ENCODE measurements at regions not wholly inside any gene's neighbourhood (a gene's known extent, or its start where the extent isn't known, plus 50 kb on each side); places are given as distances from the start of the nearest gene placed in this dataset.
"Not testable (repeated sequence)": the region's sequence is repeated elsewhere in the genome, so short reads cannot be mapped to it uniquely, and the experiment has no call there.

DNA sequence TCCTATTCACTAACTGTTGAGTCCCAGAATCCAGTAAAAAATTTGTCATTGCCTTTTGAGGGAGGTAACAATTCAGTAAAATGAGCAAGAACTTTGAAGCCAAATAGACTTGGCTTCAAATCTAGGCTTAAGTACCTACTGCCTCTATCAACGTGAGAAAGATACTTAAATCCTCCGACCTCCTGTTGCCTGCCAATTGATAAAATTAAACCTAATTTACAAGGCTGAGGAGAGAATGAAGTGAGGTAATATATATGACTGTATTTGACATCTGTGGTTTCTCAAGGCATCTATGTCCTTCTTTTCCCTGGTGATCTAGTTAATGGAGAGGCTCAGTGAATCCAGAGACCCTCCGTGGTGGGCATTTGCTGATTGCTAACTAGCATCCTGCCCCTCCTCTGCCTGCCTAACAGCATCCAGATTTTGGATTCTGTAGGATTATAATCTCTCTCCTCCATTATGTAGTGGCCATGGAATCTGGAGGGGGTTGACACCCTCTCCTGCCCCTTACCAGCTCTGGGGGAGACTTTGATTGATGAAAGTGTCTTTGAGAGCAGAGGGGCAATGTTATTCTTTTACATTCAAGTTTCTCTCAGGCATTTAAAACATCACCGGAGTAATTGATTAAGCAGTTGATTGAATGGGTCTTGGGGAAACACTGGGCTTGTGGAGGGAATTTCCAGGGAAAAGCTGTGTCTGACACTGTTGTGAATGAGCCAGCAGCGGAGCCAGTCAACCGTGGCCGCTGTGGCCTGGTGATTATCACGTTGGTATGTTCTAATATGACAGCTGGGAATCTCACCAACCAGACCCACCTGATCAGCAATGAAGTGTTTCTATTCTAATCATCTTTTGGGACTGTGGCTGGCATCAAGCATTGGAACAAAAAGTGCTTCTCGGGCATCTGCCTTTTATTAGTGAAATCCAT, 140.7 kb upstream of the FAM78B start:
- peak; percentile 29 for DNase-seq

DNA sequence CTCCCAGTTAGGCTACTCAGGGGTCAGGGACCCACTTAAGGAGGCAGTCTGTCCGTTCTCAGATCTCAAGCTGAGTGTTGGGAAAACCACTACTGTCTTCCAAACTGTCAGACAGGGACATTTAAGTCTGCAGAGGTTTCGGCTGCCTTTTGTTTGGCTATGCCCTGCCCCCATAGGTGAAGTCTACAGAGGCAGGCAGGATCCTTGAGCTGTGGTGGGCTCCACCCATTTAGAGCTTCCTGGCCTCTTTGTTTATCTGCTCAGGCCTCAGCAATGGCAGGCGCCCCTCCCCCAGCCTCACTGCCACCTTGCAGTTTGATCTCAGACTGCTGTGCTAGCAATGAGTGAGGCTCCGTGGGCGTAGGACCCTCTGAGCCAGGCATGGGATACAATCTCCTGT, 149.5 kb upstream of the FAM78B start:
- not testable (repeated sequence) for DNase-seq

DNA sequence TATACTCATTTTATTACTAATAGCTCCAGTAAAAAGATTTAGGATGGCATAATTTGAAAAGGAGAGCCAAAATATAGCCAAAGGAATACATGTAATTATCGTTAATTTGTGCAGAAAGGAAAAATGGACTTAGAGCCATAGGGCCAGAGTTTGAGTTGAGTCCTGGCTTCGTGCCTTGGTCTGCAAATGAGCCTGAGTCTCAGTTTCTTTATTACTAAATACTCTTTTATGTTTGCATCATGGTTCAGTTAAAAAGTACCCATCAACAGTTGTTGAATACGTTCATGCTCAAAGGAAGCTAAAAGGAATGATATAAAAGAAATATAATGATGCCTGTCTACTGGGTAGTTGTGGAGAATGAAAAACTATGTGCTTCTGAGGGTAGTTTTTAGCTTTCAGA, 155.7 kb upstream of the FAM78B start:
- DNase-seq = no peak

DNA sequence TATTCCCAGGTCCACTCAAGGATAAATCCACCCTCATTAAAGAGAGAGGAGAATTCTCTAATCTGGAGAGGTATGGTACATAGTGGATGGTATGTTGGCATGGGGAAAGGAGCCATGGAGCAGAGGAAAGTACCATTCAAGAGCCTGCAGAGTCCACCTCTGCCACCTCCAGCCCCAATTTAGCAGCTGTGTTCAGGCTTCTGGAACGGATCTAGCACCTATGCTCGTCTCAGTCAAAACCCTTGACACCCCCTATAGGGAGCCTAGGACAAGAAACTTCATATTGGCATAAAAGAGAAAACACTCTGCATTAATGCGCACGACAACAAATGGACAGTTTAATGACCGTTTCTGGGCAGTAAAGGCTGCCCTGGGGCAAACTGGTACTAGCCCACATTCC, 161.1 kb upstream of the FAM78B start:
- no peak for DNase-seq

- no peak for DNase-seq
These were observed 162.2 kb upstream of the FAM78B start for GRCh38 chr1:166328956-166329355.

GRCh38 chr1:166330096-166330495, 163.3 kb upstream of the FAM78B start:
- DNase-seq = no peak

- DNase-seq = no peak
These were observed 171.3 kb upstream of the FAM78B start for GRCh38 chr1:166338105-166338504.

- DNase-seq = no peak
These were observed 173.9 kb upstream of the FAM78B start for GRCh38 chr1:166340709-166341108.

GRCh38 chr1:166343276-166343675, 176.5 kb upstream of the FAM78B start:
- DNase-seq = no peak

DNA sequence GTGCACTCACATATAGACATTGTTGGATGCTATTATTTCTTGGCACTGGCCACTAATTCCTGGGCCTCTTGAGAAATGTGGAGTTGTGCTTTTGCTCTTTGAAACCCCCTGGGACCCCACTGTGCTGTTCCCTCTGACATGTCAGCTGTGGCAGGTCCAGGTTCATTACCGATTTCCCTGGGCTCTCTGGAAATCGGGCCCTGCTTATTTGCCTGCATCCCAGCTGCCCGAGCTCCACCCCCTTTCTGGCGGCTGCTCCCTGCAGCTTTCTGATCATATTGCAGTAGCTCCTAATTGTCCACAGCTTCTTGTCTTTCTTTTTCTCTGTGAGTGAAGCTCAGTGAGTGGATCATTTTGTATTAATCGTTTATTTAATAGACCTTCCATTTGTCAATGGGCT, 183.7 kb upstream of the FAM78B start:
- no peak for DNase-seq

DNA sequence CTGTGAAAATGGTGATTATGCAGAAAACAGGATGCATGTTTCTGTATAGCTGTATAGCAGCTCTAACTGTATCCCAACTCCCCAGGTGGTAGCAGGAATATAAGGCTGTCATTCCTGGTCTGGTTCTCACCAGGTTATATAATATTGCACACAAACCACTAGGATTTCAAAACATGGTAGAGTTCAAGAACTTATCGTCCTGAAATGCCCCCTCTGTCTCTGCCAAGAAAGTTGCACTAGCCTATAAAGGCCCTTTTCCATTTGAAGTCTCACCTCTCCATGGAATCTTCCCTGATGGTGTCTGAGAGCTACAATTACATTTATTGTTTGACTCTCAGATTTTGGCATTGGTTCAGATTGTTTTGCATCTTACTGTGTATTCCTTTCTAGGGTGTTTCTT, 184.9 kb upstream of the FAM78B start:
- no peak for DNase-seq

DNA sequence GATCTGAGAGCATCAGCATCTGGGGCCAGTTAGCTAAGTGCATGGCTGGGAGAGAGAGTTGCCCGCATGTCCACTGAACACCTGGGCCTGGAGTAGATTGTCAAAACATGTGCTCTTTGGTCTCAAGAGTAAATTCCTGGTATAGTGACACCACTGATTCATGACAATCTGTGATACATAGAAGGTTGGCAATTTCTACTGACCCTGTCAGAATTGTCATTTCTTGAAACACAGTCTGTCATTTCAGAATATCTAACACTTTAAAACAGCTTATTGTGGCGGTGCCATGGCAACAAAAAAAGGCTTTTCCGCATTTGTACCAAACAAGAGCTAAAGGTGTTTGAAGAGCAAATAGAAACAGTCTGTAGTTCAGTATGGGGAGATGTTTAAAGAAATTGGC, 186.4 kb upstream of the FAM78B start:
- DNase-seq = no peak

DNA sequence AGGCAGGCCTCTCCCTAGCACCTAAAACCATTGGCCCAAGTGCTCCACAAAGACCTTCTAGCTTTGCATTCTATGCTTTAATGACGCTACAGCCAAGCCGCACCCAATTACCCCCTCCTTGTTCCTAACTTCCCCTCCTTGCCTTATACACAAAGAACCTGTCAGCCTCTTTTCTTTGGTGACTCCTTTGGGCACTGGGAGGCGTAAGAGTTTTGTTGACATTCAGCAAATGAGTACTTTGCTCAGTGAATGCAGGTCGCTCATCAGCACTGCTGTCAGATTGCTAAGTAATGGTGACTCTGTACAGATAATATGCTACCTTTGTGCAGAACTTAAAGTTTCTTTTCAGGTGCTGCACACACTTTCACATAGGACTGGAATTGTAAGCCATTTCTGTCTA, 187.6 kb upstream of the FAM78B start:
- DNase-seq = no peak

DNA sequence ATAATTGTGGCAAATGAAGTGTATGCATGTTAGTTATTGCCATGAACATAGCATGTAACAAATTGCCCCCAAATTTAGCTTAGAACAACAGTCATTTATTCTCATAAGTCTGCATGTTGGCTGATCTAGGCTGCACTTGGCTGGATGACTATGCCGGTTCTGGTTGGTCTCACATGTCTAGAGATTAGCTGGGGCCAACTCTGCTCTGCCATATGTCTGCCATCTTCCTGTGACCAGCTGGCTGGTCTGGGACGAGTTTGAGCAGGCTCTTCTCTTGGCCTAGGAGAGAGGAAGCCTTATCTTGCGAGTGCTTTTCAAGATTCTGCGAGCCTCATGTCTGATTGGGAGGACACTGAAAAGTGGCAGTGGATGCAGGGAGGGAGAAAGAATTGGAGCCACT, 198.3 kb upstream of the FAM78B start:
- no peak for DNase-seq

DNA sequence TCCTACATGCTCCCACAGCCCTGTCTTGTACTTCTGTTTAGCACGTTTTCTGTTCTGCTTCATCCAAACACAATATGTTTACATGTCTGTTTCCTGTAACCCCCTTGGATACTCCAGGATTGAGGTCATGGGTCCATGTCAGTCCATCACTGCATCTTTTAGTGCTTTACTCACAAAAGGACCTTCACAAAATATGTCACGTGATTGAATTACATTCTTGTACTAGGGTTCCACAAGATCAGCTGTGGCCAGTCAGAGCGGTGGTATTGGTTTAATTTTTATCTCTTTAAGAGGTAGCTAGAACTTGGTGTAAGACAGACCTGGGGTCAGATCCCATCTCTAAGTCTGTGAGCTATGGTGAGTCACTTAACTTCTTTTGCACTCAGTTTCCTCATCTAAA, 201.2 kb upstream of the FAM78B start:
- DNase-seq = no peak

DNA sequence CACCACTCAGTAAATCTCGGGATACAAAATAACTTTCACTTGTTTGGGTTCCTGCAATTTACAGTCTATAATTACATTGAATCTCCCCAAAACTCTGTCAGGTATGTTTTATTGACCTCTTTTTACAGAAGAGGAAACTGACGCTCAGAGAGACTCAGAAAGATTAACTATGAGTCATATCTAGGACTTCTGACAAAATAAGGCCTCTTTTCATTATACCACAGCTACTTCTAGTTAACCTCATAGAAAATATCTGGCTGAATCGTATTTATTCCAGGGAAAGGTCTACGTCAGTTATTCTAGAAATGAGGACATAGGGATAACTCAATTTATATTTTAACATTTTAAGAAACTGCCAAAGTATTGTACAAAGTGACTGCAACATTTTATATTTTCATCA, 211.1 kb upstream of the FAM78B start:
- DNase-seq = no peak

- DNase-seq = no peak
These were observed 212.0 kb upstream of the FAM78B start for GRCh38 chr1:166378805-166379204.

DNA sequence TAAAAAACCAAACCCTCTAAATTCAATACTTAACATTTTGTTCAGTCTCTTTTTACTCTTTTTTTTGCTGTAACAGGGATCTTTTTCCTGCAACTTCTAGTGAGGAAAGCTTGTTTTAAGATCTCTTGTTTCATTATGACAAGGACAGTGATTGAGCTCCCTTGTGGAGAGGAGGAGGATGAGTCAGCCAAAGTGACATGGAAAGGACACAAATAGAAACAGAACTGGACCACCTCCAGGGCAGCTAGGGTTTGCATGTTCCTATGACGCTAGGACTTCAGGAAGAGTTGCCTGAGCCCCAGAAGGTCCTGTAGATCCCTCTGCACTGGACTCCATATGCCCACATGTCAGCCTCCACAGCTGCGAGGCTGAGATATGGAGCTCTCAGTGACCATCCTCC, 212.6 kb upstream of the FAM78B start:
- no peak for DNase-seq

- DNase-seq = no peak
These were observed 216.3 kb upstream of the FAM78B start for GRCh38 chr1:166383137-166383536.

- DNase-seq = no peak
These were observed 217.0 kb upstream of the FAM78B start for GRCh38 chr1:166383635-166384346.

DNA sequence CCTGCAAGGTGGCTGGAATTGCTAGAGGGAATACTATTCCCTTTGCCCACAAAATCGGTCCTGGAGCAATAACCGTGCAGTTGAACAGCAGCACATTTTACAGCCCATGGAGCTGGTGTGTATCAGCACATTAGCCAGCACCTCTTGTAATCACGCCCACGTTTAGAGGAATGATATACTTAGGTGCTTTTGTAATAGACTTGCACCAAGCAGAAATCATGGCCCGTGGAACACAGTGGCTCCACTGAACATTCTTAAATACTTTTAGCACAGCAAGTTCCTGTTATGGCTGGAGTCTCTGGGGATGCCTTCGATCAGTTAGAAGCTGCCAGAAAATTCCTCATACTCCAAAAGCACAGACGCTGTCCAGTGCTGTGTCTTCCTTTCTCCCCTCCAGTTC, 218.1 kb upstream of the FAM78B start:
- DNase-seq = no peak

DNA sequence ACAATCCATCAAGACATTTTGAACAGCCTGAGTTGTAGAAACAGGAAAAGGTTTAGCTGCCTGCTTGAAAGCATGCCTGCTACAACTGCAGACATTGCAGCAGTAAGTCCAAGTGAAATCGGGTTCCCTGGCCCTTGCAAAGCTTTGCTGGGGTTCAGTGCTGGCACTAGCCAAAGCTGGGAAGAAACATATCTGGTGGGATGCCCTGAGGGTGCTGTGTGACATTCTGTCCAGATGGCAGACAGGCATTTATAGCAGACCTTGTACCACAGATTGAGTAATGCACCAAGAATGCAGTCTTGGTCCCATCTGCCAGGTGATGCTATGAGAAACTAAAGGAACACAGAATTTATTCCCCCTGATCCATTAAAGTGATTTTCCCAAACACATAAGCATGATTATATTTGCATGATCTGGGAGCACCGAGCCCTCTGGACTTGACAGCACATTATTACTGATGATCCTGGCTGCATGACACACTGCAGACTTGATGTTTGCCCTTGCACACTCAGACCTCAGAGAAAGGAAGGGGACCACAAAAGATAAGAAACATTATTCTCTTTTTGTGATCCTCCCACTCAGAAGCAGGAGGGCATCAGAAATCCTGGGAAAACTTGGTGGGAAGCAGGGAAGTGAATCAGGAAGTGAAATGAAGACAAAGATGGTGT, 223.7 kb upstream of the FAM78B start:
- no peak for DNase-seq

DNA sequence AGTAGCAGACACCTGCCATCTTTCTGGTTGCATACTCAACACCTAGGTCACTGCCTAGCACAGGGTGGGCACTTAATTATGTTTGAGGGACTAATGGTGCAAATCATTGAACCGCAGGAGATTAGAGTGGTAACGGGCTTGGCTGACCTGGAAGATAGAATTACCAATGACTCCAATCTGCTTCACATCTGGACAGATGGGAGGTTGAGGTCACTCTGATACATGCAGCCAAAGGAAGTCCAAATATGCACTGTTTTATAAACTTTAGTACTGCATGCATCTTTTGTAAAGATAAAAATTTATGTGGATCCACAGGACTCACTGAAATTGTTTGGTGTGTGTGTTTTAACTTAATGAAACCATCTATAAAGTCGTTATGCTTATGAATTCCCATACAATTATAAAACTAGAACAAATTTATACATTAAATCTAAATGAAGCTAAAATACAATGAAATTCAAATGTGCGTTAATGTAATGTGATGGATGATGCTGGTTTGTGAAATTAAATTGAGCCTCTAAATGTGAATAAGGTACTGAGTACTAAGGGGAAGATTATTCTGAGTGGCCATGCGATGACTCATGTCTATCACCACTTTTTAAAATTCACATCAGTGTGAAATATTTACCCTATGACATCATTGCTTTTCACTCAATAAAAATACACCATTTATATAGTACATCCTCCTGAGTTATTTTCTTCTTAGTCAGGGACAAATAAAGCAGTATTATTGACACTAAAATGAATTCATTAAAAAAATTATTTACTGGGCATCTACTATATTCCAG, 224.7 kb upstream of the FAM78B start:
- DNase-seq = no peak
